ENCODE measurements at regions not wholly inside any gene's neighbourhood (a gene's known extent, or its start where the extent isn't known, plus 50 kb on each side); places are given as distances from the start of the nearest gene placed in this dataset.

GRCh38 chr3:54020436-54020835 lies 101.9 kb upstream of the CACNA2D3 start:
- Histone ChIP-seq H4K91ac (replicated peaks; ENCODE audit: insufficient read length, low read length) (no peak overlapping the region), H3K4me1 (replicated peaks in 1 of 4; ENCODE audit: control insufficient read depth in 3 of 4, insufficient read depth in 4 of 4, low read length in 3 of 4) (no peaks in the 10 kb centered on the region), H3K14ac (ENCODE audit: insufficient read length) (no peak overlapping the region), H3K23ac (ENCODE audit: insufficient read length) (no peak overlapping the region), H3K9ac (replicated peaks in 1 of 4; ENCODE audit: extremely low read depth in 1 of 4, low read depth in 3 of 4, low read length in 3 of 4) (no peak overlapping the region), H3K18ac (ENCODE audit: extremely low read depth, low read length) (no peak overlapping the region), H3K79me1 (ENCODE audit: low read depth, low read length) (no peaks in the 10 kb centered on the region), H2BK120ac (replicated peaks; ENCODE audit: low read depth, low read length) (no peak overlapping the region), H2BK15ac (ENCODE audit: low read length) (no peak overlapping the region), H4K8ac (ENCODE audit: extremely low read depth, insufficient read depth, low read length) (no peak overlapping the region), H3K4me2 (ENCODE audit: insufficient read depth in 1 of 2, low read depth in 2 of 2, low read length in 2 of 2) (no peak overlapping the region), H2BK12ac (ENCODE audit: low read depth, low read length) (no peak overlapping the region), H2AFZ (ENCODE audit: low read length) (no peak overlapping the region), H3K9me3 (ENCODE audit: insufficient read depth in 2 of 2, low read depth in 1 of 2, low read length in 1 of 2) (peaks cover 0 to 5% of the 10 kb centered on the region in 2 experiments; a peak in 1 of 4 replicates), H3K4ac (replicated peaks; ENCODE audit: insufficient read length, low read depth, low read length) (no peak overlapping the region), H2BK5ac (ENCODE audit: low read depth, low read length) (no peak overlapping the region), H3K56ac (replicated peaks; ENCODE audit: insufficient read length, low read depth, low read length) (no peak overlapping the region), H4K20me1 (replicated peaks in 1 of 2; ENCODE audit: control insufficient read depth in 1 of 2, insufficient read depth in 2 of 2, low read length in 2 of 2) (no peaks in the 10 kb centered on the region), H3K27ac (ENCODE audit: low read depth, low read length) (no peak overlapping the region), H2AK5ac (ENCODE audit: low read depth, low read length) (no peak overlapping the region), H3K23me2 (ENCODE audit: low read depth, low read length) (no peaks in the 10 kb centered on the region), H4K5ac (ENCODE audit: insufficient read length, low read depth, low read length) (no peak overlapping the region), H3K4me3 (ENCODE audit: extremely low read depth in 1 of 4, insufficient read depth in 2 of 4, low read depth in 3 of 4, low read length in 4 of 4) (no peak overlapping the region), H3K36me3 (ENCODE audit: control insufficient read depth in 2 of 4, insufficient read depth in 4 of 4, low read length in 3 of 4) (no peaks in the 10 kb centered on the region; a peak in 1 of 8 replicates), H2BK20ac (ENCODE audit: low read length) (no peak overlapping the region), H3K79me2 (ENCODE audit: control insufficient read depth in 1 of 2, insufficient read depth in 2 of 2, low read length in 2 of 2) (no peaks in the 10 kb centered on the region), H3K27me3 (replicated peaks in 1 of 4; ENCODE audit: control insufficient read depth in 3 of 4, extremely low read depth in 1 of 4, insufficient read depth in 3 of 4, low read length in 3 of 4) (no peaks in the 10 kb centered on the region)
- whole genome bisulfite sequencing, 2 experiments (ENCODE audit: extremely low coverage in 1 of 2, insufficient coverage in 1 of 2, insufficient read length in 1 of 2, insufficient replicate concordance in 2 of 2, low coverage in 1 of 2, low lambda C conversion rate in 2 of 2, missing lambda C conversion rate in 1 of 2) = 97% methylated on average over 3 of the region's 3 CpGs; no CpG with 5 or more reads in 1 of the 2 experiments
- DNase-seq (ENCODE audit: low read depth in 1 of 2, low spot score in 2 of 2) = no peak
- no peak for FAIRE-seq
- POLR2A ChIA-PET (ENCODE audit: partially characterized antibody) = no interaction called here
- CTCF ChIA-PET (ENCODE audit: partially characterized antibody) = interaction anchor here (0.5 to 0.7 kb wide), 3 partner anchors 10 to 16 kb away, joined by 3 read pairs; no protein-coding TSS in a partner anchor
- TF ChIP-seq USF2 (IDR thresholded peaks at IDR 0.05; ENCODE audit: low read length) = no peak
- TF ChIP-seq MAX (IDR thresholded peaks at IDR 0.05) = no peak
- TF ChIP-seq SIN3A (conservative IDR thresholded peaks at IDR 0.05 in 1 of 2, IDR thresholded peaks at IDR 0.05 in 1 of 2; ENCODE audit: low read depth in 1 of 2, low read length in 2 of 2) = no peak
- TF ChIP-seq ATF3 (IDR thresholded peaks at IDR 0.05; ENCODE audit: insufficient read depth, low read depth, low read length) = no peak
- TF ChIP-seq CTBP2 (IDR thresholded peaks at IDR 0.05; ENCODE audit: borderline replicate concordance, insufficient read depth, insufficient read length, low read length) = no peak
- TF ChIP-seq CBX8 (IDR thresholded peaks at IDR 0.05; ENCODE audit: borderline replicate concordance, low read depth, low read length) = no peak
- TF ChIP-seq RNF2 (IDR thresholded peaks at IDR 0.05; ENCODE audit: borderline replicate concordance, low read depth, low read length, missing control alignments, poor library complexity, severe bottlenecking) = no peak
- TF ChIP-seq YY1 (IDR thresholded peaks at IDR 0.05; ENCODE audit: low read depth, low read length) = no peak
- no peak for TF ChIP-seq NANOG (IDR thresholded peaks at IDR 0.05; ENCODE audit: insufficient read depth, low read depth, low read length, poor library complexity, severe bottlenecking)
- TF ChIP-seq CBX5 (IDR thresholded peaks at IDR 0.05; ENCODE audit: low read depth, low read length) = no peak
- TF ChIP-seq PHF8 (conservative IDR thresholded peaks at IDR 0.05; ENCODE audit: low read depth, low read length) = no peak

All from H1 (cell line).